IPS DF 4.7 (cell line): ENCODE measurements at regions not wholly inside any gene's neighbourhood (a gene's known extent, or its start where the extent isn't known, plus 50 kb on each side); places are given as distances from the start of the nearest gene placed in this dataset.
A peak's percentile ranks its signal among the peaks of the same experiment; 100 is the strongest.

ENCODE experiments used
- DNase-seq: peaks from one replicate; pipeline ENCODE4 v3.0.0-alpha.2; 2013; ENCODE audit warnings: low spot score; ENCODE audit errors: extremely low read depth

DNA sequence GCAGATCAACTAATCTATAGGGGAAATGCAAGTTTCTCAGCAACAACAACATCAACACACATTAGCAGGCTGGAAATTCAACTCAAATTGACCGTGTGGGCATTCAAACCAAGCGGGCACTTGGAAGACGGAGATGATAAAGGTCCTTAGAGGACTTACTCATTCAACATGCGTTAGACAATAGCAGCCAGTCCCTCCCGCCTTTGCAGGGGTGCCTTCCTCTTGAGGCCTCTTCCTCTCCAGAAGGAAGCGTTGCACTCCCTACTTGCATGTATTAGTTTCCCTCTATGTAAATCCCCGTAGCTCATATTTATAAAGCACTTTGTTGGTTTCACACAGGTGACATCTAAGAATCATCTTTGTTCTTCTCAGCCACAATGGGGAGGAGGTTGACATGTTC is 300.8 kb upstream of the STXBP5 start:
- no peak for DNase-seq

DNA sequence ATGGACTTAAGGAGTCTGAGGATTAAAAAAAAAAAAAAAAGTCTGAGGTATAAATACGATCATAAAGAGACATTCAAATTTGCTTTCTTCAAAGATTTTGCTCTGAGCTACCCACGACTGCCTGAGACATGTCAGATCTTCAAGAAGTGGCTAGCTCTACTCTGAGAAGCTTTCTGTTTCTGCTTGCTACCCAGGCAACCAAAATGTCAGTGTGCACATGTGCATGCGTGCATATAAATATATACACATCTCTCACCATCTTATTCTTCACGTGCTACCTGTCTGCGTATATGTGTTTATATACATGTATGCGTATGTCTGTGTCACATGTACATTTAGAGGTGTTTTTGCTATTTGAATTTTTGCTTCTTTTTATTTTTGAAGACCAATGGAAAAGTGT is 299.6 kb upstream of the STXBP5 start:
- DNase-seq = no peak

DNA sequence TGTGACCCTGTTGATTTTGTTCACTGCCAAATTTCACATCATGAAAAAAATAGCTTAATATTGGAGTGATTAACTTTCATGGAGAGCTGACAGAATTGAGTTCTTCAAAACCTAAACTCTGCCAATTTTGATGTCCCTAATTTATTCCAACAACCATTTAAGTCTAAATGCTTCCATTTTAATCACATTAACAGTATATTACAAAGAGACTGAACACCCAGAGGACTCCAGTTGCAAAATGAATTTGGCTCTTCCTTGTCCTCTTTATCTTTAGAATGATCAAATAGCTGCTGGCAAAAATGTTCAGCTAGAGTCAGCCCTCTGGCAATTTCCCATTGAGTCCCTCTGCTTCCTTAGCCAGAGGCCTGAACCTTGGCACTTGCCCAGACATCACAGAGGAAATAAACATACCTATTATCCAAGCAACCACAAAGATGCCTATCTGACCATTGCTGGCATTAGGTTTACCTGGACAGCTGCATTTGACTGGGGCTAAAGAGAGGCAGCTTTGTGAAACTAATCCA is 299.0 kb upstream of the STXBP5 start:
- DNase-seq = no peak

DNA sequence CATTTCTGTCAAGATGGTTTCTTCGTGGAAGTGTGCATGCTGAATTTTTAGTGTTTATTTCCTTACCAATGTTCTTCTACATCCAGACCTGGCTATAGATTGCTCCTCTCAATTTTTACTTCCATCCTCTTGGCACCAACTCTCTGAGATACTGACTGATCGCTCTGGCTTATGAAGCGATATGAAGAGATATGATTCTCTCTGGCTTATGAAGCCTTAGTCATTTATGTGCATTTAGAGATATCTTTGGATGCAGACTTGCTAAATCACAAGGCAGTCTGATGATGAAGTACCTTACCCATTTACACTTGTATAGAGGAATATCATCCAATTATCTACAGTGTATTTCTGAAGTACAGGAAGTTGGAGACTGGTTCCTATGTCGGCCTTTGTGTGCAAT is 295.4 kb upstream of the STXBP5 start:
- no peak for DNase-seq

DNA sequence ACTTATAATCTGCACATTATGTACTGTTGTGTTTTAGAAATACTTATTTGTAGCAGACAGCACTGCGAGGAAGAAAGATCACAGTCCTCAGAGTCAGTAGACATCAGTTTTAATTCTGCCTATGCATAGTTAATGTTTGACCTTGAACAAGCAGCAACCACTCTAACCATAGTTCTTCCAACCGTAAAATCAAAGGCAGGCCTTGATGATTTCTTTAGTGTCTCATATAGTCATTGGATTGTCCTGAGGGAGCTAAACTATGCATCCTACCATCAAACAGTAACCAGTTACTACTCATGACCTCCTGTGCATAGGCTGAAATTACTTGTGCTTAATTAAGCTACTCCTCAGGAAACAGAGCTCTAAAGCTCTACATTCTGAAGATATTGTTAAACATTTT is 294.8 kb upstream of the STXBP5 start:
- DNase-seq = no peak

DNA sequence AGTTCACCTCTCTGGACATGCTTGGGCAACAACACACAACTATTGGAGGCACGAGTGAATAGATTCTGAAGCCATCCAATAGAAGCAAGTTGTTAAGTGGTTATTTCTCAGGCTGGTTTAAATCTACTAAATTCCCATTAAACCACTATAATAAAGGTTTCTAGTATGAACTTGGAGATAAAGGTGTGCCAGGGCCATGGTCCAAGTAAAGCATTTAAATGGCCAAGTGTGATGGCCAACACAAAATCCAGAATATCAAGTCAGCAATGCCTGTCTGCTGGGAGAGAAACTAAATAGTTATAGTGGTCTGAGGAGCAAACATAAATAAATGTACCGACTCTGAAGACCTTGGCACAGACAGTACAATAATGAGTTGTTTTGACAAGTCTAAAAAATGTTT is 294.3 kb upstream of the STXBP5 start:
- DNase-seq = no peak

DNA sequence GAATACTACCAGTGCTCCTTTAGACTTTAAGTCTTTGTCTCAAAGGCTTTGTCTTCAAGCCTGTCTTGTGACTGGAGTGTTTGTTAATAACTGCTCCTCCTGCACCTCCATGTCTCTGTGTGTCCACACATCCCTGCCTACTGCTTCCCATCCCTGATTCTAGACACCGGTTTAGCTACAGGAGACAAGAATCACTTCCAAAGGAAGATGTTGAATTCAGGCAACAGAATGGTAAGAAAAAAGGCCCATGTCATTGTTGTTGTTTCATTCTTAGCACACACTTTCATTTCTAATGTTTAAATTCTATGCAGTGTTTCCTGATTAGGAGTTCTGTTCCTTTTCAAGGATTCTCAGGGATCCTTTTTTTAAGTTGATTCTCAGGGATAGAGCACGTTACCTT is 293.6 kb upstream of the STXBP5 start:
- DNase-seq = no peak

DNA sequence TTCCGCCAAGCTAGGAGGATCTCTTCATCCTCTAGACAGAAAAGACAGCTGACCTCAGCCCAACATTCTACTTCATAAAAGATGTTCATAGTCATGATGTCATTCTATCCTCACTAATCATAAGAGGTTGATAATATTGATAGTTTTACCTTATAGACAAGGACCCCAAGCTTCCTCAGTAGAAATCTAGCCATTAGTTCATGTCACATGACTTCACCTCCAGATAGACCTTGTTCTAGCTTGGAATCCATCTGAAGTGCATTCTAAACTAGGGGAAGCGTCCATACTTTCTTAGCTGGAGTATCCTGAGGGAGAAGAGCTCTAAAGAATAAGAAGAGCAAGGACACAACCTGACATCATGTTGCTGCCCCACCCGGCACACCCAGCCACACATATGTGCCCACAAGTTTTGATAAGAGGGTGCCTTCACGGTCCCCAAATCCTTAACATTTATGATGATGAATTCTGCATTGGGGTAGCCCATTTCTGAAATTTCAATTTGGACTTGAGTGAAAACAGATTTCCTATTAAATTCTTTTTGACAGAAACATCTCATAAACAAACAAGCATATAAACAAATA is 292.5 kb upstream of the STXBP5 start:
- no peak for DNase-seq

DNA sequence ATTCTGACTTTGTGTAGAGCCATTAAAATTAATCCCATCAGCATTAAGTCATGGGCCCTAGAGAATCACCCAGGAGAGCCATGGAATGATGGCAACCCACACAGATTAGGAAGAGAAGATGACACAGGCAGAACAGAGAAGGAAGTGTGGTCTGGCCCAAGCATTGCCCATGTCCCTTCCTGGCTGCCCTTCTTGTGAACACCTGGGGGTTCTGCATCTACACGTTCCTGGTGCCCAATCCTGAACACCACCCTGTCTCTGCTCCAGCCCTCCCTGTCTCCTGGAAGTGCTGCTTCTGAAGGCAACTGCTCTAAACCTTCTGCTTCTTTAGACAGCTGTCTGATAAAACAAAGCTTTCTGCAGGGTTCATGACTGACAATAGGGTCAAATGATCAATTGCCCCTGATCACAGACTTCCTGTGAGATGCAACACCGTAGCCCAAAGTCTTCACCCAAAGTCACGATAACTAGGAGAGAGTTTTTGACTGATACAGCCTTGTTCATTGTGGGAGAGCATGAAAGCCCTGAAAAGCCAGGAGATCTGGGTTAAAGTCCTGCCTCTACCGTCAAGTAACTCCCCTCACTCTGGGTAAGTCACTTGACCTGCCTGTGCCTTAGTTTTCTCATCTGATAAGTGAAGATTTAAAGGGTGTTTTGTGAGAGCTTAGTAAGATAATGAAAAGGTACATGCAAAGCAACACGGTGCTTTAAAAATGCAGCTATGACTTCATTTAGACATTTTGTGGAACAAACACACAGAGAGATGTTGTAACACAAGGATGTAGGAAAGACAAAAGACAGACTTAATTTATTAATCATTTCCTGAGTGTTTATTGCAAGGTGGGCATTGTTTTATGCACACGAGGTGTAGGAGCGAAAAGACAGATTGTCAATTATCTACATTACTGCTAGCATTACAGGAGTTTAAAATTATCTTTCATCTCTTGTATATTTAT is 291.2 kb upstream of the STXBP5 start:
- DNase-seq = no peak

DNA sequence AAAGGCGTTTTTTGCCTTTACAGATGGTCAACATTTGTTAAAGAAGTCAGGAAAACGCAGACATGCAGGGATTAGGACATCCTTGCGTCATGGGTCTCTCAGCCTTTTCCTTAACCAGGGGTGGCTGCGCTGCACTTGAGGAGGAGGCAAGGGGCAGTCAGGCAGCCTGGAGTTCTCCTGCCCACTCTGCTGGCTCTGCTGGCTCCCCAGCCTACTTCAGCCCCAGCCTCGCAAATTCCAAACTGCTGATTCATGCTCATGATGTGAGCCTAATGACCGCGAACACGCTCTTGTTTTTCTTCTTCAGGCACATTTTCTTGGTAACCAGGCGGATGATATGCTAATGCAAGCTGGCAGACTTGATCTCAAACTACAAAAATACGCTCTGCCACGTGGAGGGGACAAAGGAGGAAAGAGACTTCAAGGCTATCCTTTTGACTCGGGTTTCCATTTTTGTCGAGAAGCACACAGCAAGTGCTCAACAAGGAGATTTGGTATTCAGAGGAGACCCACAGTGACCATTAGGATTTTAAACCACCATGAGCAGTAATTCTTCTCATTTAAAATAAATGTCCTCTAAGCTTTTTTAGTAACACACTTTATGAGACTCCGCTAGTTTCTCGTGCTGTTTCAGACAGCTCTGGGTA is 290.3 kb upstream of the STXBP5 start:
- DNase-seq = peak; percentile 75

DNA sequence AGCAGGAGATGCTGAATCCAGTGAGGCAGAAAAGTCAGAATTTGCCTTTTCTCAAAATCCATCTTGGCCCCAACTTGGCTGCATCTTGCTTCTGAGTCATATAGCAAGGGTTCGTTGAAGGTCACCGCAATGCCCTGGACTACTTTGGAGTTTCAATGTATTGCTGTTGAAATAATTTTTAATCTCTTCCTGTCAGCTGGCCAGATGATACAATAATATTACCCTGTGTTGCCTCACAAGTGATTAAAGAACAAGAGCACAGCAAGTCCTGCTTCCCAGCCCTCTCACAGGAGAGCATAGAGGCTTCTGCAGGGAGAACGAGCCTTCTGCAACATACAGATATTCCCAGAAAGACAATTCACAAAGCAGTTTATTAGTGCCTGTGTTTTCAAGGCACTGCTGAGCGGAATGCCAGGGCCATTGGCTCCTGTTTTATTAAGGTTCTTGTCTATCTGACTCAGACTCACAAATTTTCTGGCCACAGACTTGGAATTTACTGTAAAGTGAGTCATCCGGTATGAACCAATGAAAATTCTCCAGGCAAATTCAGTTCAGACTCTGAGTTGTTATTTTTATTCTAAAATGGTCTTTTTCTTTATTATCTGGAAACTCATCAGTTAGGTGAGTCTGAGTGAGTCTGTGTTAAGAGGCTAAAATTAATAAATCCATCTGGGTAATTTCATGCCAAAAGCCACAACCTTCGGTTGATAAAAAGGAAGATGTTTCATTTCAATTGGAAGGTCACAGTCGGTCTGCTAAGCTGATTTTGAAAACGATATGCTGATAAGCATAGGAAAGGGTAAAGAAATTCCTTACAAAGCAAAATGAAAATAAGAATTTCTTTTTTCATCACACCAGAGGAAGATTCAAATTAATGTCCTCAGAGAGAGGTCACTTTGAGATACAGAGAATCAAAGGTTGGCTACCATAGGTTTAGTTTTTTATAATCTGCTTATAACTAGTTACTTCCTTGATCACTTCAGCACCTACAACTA is 289.4 kb upstream of the STXBP5 start:
- no peak for DNase-seq

DNA sequence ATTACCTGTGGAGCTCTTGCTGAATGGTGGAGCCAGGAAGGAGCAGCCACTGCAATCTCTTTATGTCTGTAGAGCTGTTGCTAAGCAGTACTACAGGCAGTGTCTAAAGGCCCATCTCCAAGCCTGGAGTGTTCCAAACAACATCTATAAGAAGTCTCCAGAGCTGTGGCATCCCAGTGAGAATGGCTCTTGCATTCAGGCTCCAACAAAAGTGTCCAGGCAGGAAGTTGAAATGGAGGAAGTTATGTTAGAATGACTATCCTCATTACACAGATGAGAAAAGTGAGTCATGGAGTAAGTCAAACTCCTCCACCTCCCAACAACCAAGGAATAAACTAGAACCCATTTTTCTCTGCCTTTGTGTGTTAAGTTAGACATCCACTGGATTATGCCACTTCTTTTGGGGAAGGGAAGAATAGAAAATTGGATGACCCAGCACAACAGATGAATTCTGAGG is 288.5 kb upstream of the STXBP5 start:
- DNase-seq = no peak

DNA sequence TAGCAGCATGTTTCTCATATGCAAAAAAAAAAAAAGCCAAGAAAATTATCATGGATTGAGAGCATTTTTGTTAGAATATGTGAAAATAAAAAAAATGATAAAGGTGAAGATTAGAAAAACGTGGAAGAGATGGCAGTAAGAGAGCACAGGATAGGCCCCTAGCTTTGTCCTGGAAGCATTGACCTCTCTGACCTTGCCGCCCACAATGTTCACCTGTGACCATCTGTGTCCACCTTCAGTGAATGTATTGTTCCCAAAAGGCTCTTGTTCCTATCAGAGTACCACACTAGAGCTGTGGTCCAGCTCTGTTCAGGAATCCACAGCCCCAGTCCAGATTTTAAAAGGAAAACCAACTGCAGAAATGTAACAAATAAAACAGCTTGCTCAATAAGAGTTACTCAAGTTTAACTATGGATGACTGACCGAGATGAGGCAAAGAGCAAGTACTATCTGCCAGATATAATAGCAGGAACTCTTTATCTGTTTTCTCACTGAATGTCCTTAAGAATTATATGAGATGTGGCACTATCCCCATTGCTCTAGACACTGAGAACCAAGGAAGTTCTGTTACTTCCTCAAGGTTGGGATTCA is 287.7 kb upstream of the STXBP5 start:
- DNase-seq = no peak

DNA sequence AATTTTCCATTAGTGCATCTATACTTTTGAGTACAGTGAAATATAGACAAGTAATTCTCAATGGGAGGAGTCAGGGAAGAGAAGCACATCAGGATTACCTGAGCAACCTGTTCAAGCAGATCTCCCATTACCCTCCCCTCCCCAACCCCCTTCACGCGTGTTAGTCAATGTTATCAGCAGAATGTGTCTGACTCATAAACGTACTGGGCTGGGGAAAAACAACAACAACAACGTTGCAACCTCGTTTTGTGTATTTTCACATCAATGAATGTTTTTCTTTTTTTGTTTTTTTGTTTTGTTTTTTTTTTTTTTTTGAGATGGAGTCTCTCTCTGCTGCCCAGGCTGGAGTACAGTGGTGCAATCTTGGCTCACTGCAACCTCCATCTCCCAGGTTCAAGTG is 287.0 kb upstream of the STXBP5 start:
- DNase-seq = no peak

DNA sequence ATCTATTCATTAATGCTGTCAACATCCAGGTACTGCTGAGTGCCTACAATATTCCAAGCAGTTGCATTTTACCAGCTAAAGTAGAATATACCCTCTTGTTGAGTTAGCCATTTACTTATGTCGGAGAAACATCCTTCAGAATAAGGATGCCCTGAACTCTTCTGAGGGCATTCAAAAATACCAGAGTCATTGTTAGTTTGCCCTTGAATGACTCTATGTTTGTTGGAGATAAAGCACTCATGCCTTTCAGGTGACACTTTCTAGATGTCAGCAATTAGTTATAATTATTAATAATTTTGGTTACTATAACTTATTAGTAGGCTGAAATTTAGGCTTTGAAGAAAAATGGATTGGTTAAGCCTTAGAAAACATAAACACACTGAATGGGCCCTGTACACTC is 286.2 kb upstream of the STXBP5 start:
- DNase-seq = no peak

DNA sequence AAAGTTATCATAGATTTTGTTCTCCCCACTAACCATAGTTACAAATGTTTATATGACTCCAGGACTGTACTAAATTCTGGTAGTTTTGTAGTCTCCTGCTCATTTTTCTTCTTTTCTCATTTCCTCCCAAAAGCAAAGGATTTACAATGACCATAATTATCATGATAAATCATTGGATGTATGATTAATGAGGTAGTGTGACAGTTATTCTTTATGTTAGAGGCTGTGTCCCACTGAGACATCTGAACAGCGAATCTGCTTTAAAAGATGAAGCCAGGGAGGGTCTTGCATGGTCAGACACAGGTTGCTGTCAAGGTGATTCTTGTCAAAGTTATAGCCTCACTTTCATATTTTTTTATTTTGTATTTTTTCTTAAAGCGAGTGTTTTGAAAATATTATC is 285.2 kb upstream of the STXBP5 start:
- DNase-seq = no peak

DNA sequence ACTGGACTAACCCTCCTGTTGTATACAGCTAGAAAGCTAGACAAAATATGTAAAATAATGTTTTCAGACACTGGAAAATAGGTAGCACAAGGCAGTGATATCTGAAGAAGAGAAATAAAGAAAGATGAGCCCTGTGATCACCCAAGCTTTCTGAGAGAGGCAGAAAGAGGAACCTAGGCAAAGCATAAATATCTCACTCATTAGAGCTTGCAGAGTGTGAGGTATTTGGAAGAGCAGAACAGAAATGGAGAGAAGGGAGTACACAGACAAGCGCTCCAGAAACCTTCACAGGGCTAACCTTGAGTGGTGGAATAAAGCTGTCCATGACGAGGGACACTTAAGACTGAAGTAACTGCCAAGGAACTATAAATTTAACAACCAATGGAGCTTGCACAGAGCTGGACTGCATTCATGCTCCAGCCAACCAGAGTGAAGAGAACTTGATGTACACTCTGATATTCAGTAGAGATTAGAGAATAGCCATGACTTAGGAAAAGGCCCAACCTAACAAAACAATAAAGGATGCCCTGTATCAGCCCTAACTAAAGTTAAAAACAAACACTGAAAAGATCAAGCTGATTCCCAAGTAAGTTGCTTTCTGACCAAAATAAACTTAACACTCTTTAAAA is 280.9 kb upstream of the STXBP5 start:
- no peak for DNase-seq

DNA sequence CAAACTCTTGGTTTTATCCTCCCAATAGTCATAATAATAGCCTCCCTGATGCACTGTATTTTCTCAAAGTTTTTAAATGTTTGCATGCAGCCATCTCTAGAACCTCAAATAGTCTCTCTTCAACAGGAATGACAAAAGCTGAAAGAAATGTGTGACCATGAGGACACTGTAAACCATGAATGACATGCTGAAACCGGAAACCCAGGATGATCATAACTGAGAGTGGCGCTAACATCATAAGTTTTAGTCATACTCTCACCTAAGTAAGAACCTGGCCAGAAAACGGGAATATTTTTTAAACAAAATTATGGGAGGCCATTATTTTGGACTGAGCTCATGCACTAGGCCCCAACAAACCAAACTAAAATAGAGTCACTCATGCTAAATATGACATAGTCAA is 278.4 kb upstream of the STXBP5 start:
- DNase-seq = no peak

DNA sequence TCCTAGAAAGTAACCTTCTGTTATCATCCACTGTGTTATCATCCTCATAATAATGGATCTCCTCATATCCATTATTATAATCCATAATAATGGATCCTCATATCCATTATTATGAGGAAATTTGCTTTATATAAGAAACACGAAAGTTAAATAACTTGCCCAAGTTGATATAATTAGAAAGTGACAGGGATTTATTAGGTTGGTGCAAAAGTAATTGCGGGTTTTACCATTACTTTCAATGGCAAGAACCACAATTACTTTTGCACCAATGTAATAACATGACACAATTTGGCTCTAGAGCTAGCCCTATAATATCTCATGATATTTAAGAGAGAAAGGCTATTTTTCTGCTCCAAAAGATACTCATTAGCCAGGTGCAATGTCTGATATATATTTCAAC is 275.7 kb upstream of the STXBP5 start:
- DNase-seq = no peak

DNA sequence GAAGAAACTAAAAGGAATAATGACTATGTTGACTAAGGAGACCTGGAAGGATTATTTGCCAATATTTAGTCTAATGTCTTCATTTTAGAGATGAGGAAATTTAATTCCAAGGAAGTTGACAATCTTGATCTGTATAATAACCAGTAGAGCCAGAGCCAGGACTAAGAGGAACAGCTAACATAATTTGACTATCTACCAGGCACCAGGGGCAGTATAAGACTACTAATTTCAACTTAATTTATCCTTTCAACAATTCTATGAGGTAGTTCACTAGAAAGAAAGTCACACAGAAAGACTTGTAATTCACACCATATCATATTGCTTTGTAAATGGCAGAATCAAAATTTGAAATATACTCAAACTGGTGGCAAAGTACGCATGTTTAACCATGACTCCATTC is 273.0 kb upstream of the STXBP5 start:
- DNase-seq = no peak
